AML-193 (cell line): ENCODE measurements at regions not wholly inside any gene's neighbourhood (a gene's known extent, or its start where the extent isn't known, plus 50 kb on each side); places are given as distances from the start of the nearest gene placed in this dataset.
A peak's percentile ranks its signal among the peaks of the same experiment; 100 is the strongest.

ENCODE experiments used
- DNase-seq, 2 experiments: peaks; one replicate each; lab custom pipeline; 2025; lab: John Stamatoyannopoulos, UW

GRCh38 chr17:17398188-17398942 lies 78.4 kb upstream of the MED9 start:
- DNase-seq: no peak

GRCh38 chr17:17398943-17399926 lies 77.6 kb upstream of the MED9 start:
- no peak for DNase-seq

- no peak for DNase-seq
Observed at GRCh38 chr17:17400070-17400469, 76.7 kb upstream of the MED9 start.

DNA sequence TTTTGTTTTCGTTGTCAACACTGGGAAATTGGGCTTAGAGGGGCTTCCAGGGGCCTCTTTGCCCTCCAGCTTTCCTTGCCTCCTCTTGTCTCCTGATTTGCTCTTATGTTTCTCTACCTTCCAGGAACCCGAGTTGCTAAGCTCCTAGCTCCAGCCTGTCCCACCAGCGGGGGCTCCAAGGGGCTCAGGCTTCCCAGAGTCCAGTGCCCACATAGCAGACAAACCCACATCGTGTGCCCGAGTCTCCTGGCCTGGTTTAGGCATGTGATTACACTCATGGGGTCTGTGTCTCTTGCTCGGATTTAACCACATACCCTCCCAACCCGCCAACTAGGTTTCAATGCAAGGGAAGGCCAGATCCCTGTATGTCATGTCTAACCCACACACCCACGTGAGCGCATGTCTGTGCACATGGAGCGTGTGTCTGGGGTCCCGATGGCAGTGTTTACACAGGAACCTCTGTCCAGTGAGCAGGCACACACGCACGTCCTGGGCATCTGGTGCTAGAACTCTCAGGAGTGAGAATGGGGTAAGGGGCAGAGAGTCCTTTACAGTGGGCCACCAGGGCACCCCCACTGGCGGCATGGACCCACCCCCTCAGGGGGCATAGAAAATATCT lies 76.1 kb upstream of the MED9 start:
- no peak for DNase-seq

DNA sequence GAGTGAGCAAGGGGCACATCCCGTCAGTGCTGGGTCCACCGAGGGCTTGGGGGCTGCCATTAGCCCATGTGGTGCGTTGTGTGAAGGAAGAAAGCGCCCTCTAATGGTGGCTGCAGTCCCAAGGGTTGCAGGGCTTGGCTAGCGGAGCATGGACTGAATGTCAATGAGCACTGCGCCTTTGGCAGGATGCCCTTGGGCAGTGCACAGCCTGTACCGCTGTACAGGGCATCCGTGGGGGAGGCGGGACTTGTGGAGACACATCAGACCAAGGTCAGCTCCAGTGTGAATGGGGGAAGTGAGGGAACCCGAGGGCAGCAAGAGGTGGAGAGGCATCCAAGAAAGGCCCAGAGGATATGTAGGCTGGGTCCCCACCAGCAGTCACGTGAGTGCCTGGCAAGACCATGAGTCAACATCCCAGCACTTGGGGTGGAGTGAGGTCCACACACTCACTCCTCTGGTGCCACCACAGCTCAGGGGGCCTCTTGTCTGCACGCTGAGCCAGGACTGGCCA lies 75.5 kb upstream of the MED9 start:
- DNase-seq: no peak

DNA sequence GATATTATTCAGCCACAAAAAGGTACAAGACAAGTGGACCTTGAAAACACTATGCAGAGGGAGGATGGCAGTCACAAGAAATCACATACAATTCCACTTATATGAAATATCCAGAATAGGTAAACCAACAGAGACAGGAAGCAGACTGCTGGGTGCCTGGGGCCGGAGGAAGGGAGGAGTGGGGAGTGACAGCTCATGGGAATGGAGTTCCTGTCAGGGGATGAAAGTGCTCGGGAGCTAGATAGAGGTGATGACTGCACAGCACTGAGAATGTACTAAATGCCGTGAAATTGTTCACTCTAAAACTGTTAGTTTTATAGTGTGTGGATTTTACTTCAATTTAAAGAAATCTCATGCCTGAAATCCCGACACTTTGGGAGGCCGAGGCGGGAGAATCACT lies 74.2 kb upstream of the MED9 start:
- DNase-seq: no peak

DNA sequence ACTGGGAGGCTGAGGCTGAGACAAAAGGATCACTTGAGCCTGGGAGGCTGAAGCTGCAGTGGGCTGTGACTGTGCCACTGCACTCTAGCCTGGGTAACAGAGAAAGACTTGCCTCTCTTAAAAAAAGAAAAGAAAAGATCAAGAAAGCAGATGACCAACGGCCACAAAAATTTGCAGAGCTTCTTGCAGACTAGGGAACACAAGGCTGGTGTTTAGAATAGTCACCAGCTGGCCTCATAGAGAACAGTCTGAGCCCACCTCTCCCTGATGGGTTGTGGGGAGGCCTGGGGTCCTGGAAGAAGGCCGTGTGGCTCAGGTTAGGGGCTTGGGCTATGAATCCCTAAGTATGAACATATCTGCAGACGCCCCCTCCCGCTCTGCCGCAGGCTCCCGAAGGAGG lies 73.7 kb upstream of the MED9 start:
- no peak for DNase-seq

DNA sequence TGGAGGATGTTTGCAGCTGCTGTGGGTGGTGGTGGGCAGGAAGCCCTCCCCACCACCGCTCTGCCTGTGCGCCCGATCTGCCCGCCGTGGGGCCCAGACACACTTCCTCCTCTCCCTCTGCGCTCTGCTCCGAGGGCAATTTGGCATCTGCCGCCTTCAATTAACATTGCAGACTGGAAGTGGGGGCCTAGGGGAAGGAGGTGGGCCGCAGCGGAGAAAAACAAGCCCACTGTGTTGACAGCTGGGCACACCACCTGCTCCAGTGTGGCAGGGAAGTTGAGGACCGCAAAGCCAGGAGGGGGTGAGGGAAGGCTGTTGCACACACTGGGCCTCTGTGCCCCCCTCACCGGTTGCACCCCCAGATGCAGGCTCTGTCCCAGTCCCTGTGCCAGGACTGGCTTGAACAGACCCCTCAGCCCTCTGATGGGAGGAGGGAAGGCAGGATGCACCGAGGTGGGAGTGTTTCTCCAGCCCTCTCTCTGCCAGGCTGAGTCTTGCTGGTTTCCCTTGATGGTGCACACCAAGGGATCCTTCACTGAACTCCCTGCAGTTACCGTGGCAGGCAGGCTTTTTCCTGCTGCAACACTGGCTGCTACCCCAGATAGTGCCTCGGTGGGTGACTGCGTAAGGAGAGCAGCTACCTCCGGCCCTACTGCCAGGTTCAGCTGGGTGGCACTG lies 72.8 kb upstream of the MED9 start:
- peak; percentile 13 to 26 for DNase-seq

GRCh38 chr17:17405673-17406072 lies 71.1 kb upstream of the MED9 start:
- no peak for DNase-seq

DNA sequence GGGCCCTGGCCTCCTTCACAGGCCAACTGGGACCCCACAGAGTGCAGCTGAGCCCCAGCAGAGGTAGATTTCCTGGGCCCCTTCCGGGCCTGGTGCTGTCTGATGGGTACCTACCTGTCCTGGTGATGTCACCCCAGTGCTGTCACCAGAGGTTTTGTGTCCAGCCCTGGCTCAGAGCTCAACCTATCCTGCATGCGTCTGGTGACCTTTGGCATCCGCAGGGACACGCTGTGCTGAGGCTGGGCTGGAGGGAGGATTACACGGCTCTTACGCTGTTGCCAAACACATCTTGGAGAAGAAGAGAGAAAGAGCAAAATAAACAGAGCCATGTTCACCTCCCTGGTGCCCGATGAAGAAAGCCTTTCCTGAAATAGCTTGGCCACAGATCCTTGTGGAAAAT lies 70.6 kb upstream of the MED9 start:
- no peak for DNase-seq

GRCh38 chr17:17408236-17408794 lies 68.5 kb upstream of the MED9 start:
- DNase-seq: peak; percentile 39 to 42

DNA sequence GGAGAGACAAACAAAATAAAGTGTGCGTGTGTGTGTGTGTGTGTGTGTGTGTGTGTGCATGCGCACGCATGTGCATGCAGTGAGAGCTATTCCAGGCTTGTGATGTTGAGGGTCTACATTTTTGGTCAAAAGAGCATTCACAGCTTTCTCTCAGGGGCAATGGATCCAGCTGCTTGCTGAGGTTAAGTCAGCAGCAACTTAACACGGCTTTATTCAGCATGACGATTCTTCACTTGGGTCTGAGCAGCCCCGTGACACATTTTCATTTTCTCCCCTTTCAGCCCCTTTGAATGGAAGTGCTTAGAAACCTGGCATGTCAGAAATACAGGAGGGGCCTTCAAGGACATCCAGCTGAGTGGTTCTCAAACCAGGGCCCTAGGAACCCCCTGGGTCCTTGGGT lies 66.4 kb upstream of the MED9 start:
- DNase-seq: no peak

DNA sequence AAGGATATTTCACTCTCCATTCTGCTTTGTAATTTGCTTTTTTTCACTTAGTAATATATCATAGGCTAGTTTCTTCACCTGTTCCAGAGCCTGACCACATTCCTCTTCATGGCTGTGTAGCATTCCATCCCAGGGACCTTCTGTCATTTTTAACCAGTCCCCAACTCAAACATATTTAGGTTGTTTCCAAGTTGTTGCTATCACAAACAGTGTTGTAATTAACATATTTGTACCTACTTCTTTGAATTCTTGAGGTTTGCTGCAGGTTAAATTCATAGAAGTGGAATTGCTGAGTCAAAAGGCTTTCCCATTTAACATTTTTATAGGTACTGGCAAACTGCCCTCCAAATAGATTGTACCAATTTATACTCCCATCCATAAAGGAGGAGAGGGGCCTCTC lies 65.1 kb upstream of the MED9 start:
- no peak for DNase-seq

DNA sequence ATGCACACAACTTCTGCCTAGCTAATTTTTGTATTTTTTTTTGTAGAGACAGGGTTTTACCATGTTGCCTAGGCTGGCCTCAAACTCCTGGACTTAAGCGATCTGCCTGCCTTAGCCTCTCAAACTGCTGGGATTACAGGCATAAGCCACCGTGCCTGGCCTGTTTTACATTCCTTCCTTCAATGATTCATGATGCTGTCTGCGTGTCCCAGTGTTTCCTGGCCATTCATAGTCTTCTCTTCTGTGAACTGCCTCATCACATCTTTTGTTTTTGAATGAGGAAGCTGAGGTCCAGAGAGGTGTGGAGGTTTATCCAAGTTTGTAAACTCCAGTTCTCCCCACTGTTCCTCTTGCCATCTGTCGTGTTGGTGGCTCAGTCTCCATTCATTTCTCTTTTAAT lies 64.5 kb upstream of the MED9 start:
- no peak for DNase-seq

- DNase-seq: no peak
Observed at GRCh38 chr17:17413215-17413792, 63.5 kb upstream of the MED9 start.

- DNase-seq: no peak
Observed at GRCh38 chr17:17413821-17414220, 63.0 kb upstream of the MED9 start.

DNA sequence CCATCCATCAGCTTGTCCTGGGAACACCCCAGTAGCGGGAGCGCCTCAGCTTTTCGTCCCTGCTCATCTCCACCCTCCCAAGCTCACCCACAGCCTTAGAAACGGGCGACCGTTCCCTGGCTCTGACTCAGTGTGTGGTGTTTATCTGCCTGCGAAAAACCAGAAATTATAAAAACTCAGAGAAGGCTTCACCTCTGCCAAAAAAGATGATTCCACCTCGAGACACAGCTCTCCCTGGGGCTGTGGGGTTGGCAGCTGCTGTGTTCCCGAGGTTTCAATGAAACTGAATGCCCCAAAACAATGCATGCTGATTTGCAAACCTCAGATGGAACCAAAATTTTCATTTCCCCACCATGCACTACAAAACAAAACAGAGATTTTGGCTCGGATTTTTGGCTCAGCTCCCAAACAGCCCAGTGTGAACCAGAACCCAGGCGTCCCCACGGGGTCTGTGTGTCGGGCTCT lies 62.4 kb upstream of the MED9 start:
- no peak for DNase-seq

GRCh38 chr17:17415006-17415405 lies 61.8 kb upstream of the MED9 start:
- DNase-seq: no peak

DNA sequence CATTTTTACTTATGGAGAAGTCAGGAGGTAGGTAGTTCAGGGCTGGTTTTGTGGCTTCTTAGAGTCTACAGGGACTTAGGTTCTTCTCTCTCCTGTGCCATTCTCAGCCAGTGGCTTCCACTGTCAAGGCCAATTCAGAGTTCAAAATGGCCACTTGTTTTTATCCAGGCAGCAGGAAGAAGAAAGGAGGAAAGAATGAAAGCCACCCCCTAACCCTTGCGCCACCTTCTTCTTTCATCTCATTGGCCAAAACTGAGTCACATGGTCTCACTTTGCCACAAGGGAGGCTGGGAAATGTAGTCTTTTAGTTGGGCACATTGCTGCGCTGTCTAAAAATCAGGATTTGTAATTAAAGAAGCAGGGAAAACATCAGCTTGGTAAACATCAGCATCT lies 60.8 kb upstream of the MED9 start:
- peak; percentile 21 to 26 for DNase-seq

- no peak for DNase-seq
Observed at GRCh38 chr17:17416400-17417360, 60.1 kb upstream of the MED9 start.
